ENCODE measurements at regions not wholly inside any gene's neighbourhood (a gene's known extent, or its start where the extent isn't known, plus 50 kb on each side); places are given as distances from the start of the nearest gene placed in this dataset.
"Not testable (repeated sequence)": the region's sequence is repeated elsewhere in the genome, so short reads cannot be mapped to it uniquely, and the experiment has no call there.

DNA sequence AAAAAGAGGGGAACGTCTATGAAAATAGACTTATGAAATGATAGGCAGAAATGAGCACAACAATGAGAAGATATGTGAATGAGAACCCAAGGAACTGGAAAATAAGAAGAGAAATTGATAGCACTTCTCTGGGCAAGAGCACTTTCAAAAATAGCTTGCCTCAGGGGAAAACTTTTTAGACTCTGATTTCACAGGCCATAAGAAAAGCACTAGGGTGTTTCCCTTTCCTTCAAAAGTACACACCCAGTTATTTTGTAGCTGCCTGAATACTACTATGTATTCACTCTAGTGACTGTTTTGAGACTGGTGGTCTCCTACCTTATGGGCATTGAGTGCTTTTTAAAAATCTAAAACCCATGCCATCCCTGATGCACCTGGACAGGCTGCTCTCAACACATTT is 172.3 kb upstream of the SOX6 start:
- no peak for DNase-seq

DNA sequence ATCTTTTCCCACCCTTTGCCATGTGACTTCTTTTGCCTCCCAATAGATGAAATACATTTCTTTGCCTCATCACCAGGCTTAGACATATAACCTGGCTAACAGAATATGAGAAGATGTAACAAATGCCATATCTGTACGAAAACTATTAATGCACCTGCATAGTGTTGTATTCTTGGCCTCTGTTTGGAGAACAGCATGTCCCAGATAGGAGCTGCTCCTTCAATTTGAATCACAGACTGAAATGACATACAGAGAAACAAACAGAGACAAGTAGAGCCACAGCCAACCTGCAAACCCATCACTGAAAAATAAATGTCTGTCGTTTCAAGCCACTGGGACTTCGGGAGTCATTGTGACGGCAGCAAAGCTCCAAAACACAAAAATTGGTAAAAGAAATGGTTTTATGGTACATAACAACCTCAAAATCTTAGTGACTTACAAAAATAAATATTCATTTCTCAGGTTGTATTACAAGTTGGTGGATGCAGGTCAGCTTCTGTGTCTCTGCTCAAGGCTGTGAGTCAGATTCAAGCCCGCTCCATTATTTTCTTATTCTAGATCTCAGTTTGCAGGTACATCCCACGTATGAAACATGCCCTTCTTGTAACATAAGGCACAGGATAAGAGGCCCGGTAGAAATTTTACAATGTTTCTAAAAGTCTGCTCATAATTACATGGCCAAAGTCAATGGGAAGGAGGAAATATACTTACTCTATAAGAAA is 171.3 kb upstream of the SOX6 start:
- no peak for DNase-seq

DNA sequence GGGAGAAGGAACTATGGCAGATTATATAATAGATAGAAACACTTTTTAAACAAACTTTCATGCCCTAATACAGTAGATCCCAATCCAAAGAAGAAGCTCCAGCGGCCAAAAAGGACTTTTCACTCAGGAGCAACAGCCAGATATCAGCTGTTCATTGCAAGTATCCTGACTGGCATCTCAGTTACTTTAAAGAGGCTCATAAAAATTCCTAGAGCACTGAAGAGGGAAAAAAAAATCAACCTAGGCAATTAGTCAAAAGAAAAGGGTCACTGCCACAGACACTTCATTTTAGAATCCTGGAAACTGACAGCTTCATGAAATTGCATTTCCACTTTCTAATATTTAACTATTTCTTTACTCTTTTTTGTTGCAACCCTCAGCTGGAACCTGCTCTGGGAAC is 170.6 kb upstream of the SOX6 start:
- no peak for DNase-seq

DNA sequence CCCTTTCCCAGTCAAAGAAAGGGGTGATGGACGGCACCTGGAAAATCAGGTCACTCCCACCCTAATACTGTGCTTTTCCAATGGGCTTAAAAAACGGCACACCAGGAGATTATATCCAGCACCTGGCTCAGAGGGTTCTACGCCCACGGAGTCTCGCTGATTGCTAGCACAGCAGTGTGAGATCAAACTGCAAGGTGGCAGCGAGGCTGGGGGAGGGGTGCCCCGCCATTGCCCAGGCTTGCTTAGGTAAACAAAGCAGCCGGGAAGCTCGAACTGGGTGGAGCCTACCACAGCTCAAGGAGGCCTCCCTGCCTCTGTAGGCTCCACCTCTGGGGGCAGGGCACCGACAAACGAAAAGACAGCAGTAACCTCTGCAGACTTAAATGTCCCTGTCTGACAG is 164.4 kb upstream of the SOX6 start:
- DNase-seq: not testable (repeated sequence)

DNA sequence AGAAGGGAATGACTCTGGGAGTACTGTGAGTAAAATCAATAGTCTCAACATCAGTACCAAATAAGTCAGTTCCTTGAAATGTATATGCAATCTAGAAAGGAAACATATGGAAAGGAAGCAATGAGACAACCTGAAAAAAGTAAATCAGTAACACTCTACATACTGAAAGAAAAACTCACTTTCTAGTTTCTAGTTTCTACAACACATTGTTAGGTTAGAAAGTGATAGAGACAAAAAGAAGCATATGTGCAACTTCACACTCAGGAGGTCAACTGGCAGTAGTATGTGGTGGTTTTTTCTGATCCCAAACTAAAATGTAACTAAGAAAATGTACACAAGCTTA is 156.5 kb upstream of the SOX6 start:
- no peak for DNase-seq

DNA sequence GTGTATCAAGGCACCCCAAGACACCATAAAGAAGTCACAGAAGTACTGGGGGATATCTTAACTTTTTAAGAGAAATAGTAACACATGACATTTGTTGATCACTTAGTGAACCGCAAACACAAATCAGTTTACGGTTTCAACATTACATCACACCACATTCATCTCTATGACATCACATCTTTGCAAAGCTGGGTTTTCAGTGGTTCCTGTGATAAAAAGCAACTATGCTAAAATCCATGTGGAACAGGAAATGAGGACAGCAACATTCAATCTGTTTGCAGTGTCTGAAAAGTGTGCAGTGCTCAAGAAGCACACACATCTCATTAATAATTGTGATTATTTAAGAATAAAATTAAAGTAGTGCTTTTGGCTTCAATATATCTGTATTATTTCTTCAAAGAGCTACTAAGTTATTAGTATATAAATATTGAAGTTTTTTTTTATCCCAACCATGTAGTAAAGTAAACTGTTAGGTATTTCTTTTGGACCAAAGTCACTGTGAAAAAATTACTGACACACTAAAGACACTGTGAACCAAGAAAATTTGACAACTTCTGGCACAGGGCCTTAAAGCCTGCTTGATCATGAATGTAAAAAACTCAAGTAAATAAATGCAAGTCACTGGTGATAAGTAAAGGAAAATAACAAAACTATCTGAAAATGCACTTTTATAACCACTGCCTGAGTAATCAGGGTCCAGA is 156.0 kb upstream of the SOX6 start:
- no peak for DNase-seq

DNA sequence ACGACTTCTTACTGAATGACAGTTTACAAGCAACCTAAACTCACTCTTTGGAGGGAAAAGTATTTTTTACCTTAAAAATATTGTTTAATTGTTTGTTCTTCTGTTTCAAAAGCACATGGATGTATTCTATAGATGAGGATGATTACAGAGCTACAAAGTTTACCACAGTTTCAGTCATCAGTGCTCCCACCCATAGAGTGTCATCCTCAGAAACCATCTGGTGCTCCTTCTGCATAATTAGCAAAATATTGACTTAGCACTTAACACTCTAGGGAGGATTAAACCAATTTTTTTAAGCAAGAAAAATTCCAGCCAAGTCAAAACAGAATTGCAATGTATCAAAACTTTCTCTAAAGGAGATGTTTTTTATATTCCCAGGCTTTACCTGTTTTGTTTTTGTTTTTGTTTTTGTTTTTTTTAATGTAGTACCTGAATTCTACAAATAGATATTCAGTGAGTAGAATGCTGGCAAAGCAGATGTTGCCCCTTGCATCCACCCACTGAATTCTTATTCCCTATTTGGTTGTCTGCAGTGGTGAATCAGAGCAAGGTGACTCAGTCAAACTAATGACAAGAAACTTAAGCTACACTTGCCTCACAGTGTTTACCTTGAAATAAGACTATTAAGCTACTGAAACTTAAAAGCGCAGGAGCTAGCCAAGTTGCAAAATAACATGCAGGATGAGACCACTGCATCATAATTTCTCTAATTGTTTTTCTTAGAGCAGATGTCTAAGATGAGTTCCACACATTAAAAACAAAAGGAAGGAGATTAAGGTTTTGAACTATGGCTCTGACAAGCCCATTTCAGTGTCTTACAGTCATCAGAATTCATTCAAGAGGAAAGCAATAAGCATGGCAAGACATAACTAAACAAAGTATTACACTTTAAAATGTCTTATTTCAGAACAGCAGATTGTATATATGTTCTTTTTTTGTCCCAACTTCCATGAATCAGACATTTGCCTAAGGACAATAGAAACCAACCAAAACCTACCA is 155.1 kb upstream of the SOX6 start:
- DNase-seq: peak; percentile 73

DNA sequence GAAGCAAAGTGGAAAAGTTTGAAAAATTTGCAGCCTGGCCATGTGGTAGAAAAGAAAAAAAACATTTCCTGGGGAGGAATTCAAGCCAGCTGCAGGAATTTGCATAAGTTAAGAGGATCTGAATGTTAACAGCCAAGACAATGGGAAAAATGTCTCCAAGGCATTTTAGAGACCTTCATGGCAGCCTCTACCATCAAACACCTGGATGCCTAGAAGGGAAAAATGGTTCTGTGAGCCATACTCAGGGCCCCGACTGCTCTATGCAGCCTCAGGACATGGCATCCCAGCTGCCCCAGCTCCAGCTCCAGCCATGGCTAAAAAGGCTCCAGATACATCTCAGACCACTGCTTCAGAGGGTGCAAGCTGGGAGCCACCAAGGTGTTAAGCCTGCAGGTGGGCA is 149.1 kb upstream of the SOX6 start:
- no peak for DNase-seq

DNA sequence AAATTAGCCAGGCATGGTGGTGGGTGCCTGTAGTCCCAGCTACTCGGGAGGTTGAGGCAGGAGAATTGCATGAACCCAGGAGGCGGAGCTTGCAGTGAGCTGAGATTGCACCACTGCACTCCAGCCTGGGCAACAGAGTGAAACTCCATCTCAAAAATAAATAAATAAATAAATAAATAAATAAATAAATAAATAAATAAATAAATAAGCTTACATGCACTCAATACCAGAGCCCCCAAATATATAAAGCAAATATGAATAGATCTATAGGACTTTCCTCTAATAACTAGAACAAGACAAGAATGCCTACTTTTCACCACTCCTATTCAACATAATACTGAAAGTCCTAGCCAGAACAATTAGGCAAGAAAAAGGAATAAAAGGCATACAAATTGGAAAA is 147.5 kb upstream of the SOX6 start:
- not testable (repeated sequence) for DNase-seq

DNA sequence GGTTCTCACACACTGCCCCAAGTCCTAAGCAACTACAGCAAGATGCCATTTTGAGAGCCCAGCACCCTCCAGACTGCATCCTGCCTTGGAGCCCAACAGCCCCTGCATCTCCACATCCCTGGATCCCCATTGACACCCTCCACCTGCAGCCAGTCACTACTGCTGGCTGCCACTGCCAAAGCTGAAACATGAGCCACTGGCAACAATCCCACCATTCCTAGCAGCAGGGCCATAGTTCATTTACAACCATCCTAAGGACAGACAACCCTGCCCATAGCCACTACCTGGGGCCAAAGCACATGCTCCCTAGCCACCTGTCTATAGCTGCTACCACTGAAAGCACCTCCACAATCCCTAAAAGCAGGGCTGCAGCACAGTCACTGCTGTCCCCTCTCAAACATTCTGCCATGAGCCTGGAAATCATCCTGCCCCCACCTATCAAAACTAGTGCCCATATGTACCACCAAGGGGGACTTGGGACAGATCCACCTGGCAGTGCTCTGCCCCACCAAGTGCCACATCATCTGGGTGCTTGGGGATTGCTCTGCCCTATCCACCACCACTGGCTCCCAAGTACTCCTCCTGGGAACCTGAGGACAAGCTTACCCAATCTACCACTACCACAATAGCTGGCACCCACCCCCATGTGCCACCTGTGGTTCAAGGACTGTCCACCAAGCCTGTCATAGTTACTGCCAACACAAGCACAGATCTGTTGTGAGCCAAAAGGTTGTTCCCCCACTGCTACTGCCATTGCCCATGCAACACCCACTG is 138.8 kb upstream of the SOX6 start:
- no peak for DNase-seq

DNA sequence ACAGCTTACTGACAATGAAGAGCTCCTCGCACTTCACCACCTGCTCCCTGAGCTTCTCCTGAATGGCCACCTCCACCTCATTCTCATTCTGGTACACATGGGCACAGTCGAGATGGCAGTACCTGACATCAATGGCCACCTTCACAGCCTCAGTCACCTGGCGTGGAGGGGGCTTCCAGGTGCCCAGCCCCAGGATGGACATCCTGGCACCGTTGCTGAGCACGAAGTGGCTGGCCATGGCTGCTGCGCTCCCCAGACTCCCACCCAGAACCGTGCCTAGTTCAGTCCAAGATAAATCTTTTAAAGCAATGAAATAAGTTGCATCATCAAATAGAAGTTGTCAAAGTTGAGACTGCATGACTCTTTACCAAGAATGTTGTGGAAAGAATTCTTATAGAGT is 128.1 kb upstream of the SOX6 start:
- no peak for DNase-seq

DNA sequence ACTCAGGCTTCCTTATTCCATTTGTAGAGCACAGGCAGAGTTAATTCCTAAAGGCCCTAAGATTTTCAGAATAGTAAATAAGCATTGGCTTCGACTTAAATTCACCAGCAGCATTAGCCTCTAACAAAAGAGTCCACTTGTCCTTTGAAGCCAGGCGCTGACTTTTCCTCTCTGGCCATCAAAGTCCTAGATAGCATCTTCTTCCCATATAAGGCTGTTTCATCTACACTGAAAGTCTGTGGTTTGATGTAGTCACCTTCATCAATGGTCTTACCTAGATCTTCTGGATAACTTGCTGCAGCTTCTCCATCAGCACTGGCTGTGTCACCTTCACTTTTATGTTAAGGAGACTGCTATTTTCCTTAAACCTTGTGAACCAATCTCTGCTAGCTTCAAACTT is 118.3 kb upstream of the SOX6 start:
- DNase-seq: no peak

DNA sequence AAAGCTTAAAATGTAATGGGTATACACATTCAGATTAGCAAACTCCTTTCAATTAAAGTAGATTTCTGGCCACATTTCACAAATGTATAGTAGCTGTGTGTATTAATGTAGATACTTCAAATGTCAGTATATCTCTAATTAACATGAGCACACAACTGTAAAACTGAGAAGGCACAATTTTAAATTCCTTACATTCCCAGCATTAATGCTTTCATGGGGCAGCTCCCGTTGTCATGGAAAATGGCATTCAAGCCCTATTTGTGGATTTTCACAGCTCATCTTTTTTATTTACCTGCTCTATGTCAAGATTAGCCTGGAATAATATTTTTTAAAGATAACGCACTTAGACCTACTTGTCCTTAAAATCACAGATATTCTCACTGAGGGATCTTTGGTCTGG is 113.6 kb upstream of the SOX6 start:
- peak; percentile 6 for DNase-seq

DNA sequence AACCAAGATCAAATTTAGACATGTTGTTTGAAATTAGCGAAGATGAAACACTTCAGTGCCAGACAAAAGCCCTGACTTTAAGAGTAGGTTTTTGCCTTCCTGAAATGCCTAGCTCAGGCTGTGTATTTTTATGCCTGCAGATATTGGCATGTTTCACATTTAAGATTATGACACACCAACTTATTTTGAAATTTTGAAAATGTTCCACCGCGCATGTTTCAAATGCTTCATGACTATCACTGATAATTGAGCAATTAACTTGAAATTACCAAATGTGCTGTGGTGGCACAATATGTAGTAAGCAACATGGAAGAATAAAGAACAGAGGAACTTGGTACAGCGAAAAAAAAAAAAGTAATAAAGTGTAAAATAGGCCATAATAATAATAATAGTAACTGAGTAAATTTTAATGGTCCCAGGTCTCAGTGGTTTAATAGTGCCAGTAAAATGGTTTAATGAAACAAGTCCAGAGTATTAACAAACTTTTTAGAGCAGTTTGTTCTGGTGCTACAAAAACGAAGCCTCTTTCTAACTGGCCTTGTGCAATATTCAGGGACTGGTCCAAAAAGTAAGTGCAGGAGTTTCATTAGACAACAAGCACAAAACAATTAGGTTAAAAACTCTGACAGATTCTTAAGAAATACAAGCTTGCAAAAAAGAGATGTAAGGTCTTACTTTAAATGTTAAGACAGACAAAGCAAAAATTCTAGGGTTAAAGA is 112.5 kb upstream of the SOX6 start:
- DNase-seq: no peak

DNA sequence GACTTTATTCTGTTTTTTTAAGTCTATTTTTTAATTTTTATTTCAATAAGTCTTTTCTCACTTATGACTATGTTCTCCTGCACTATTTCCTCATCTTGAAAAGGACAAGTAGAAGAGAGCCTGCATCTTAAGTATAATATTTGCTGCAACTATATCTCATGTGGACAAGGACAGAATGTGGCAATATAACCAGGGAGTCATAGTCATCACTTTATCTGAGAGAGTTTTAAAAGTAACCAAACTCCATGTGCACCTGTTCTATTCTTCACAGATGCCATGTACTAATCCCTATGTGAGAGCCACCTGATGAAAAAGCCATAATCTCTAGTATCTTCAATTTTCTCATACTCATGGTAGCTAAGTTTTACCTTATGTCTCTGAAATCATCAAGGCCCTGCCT is 104.2 kb upstream of the SOX6 start:
- DNase-seq: no peak

DNA sequence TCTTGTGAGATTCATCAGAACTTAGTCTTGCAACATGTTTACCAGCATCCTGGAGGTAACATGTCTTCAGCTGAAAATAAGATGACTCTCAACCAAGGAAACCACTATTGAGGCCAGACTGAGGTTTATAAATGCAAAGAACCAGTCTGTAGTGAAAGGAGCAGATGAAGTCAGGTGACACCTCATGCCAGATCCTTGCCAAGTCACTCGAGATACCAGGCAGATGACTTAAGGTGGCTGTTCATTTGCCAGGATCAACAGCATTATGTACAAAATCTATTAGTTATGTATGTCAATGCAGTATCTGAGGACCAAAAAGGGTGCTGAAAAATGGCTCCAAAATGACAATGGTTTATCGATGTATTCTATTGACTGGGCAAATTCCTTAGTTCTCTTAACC is 100.0 kb upstream of the SOX6 start:
- peak; percentile 2 for DNase-seq

DNA sequence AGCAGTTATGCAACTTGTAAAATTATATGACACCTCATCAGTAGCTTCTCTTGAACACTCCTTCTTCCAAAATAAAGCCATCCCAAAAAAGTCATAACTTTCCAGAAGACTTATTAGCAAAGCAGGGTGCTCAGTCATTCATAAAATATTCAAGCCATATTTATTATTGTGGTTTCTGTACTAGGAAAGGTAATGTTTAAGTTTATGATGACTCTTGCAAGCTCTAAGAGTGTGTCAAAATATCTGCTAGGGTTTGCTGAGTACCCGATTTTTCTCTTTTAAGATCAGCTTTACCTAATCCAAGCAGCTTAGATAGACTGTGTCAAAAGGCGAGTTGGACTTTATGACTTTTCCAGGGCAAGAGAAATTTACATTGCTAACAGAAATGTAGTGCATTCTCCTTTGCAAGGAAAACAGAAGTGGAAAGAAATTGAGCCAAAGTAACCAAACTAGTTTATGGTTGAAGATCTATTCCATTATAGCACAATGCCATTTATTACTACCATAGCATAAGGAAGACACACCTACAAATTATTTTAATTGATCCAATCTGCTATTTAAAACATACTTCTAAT is 98.0 kb upstream of the SOX6 start:
- peak; percentile 13 for DNase-seq

DNA sequence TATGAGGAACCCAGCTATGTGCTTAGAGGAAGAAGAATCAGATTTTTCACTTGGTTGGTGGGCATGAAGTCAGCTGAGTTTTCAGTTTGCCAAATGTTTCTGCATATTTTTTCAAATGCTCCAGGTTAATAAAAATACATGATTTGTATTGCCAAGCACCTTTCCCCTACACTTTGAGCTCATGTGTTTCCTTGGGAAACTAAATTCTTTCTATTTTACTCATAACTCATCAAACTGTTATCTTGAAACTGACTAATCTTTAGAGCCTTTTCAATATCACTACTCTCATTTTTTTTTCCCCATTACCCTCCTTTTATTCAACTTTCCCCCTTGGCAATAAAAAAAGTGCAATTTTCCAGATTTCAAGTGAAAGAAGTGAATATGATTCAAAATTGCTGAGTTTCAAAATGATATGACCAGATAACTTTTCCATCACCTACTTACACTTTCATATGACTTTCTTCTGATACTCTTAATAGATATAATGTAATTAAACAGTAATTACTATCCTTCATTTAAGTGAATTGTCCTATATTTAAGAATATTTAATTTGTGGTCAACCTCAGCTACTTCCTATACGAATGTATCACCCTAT is 91.9 kb upstream of the SOX6 start:
- DNase-seq: no peak

DNA sequence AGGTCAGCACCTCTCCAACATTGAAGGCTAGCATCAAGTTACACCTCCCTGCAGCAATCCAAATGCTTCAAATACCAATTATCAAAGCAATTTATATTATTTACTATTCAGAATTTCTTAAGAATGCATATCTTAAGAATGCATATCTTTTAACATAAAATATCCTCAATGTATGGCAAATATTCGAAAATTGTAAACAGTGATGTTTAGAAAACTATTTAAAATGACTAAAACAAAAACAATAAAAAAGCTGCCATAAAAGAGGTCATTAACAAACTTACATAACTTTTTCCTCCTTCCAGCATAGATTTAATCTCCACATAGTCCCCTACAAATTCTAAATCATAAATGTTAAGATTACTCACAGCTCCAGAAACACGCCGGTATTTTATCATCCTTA is 85.1 kb upstream of the SOX6 start:
- no peak for DNase-seq

DNA sequence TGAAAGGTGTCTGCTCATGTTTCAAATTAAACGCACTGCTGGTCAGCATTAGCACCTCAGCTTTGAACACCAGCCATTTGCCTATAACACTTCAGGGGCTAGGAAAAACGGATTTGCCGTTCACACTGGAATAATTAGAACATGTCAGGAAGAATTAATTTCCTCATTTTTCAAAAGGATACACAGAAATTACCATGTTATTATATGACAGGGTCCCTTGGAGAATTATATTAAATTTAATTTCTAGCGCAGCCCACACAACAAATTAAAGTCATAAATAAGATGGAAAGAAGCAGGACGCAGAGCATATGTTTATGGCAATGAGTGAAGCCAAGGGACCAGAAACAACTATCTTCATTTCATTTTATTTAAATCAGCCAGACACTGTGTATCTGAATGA is 83.8 kb upstream of the SOX6 start:
- DNase-seq: no peak

DNA sequence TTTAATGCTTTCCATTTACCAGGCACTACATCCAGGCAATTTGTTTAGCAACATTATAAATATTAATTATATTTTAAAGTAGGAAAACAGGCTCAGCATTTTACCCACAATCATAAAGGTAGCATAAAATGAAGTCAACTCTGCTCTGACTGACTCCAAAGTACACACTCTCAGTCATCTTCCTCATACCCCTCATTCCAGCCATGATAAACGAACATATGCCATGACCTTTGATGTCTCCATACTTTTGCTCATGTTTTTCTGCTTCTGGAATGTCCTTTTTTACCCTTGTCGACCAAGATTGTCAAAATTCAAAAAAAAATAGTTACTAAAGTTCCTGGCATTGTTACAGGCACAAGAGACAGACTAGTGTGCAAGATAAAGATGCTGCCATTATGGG is 77.7 kb upstream of the SOX6 start:
- DNase-seq: peak; percentile 5
